Activated T-cell treated with anti-CD3 and anti-CD28 coated beads, Interleukin-2, amount 50 U/mL, for 1 hour (primary cell): ENCODE measurements at regions not wholly inside any gene's neighbourhood (a gene's known extent, or its start where the extent isn't known, plus 50 kb on each side); places are given as distances from the start of the nearest gene placed in this dataset.

Experiments used
- DNase-seq: peaks from one replicate; pipeline ENCODE4 v3.0.0-alpha.2; 2020

DNA sequence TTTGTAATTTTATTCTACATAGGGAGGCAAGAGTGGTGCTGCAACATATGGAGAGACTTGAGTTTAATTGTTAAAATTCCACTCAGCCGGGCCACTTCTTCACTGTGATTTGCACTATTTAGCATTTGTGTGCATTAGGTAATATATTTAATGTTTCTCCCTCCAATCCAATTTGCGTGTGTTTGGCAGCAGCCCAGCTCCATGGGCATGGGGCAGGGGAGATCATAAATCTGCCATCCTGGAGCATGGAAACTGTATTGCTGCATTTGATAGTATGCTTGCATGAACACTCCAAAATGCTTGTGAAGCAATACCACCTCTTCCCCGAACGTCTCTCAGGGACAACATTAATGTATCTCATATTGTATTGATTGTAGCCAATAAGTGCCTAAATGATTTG lies 339.1 kb upstream of the RBFOX1 start:
- no peak for DNase-seq

- DNase-seq: no peak
Observed at GRCh38 chr16:6988846-6989245, 343.8 kb upstream of the RBFOX1 start.

GRCh38 chr16:6977916-6978315 lies 354.7 kb upstream of the RBFOX1 start:
- no peak for DNase-seq

- no peak for DNase-seq
Observed at GRCh38 chr16:6977291-6977690, 355.4 kb upstream of the RBFOX1 start.

DNA sequence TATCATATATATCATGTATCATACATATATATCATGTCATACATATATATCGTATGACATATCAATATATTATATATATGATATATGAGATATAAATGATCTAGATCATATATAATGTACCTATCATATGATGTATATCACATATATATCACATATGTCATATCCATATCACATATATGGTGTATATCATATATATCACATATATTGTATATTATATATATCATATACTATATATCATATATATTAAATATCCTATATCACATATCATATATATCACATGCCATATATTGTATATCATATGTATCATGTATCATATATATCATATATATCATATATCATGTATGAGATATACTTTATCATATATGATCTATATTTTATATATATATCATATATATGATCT lies 355.9 kb upstream of the RBFOX1 start:
- DNase-seq: no peak

DNA sequence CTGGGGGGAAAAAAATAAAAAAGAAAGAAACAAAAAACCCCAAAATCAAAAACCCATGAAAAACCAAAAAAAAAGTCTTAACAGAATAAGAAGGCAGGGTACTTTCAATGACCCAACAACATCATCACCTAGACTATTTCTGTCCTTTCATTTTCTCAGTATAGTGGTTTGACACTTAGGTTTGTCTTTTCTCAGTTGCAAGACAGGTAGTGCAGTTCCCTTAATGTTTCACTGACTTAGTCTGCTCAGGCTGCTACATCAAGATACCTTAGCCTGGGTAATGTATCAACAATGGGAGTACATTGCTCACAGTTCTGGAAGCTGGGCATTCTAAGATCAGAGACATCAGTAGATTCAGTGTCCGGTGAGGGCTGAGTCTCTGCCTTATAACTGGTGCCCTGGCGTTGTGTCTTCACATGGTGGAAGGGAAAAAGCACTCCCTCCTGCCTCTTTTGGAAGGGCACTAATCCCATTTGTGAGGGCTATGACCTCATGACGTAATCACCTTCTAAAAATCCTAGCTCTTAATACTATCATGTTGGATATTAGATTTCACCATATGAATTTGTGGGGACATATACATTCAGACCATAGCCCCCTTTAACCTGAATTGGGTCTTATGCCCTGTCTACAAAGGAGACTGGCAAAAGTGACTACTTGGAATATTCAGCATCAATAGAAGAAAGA lies 362.3 kb upstream of the RBFOX1 start:
- DNase-seq: no peak

DNA sequence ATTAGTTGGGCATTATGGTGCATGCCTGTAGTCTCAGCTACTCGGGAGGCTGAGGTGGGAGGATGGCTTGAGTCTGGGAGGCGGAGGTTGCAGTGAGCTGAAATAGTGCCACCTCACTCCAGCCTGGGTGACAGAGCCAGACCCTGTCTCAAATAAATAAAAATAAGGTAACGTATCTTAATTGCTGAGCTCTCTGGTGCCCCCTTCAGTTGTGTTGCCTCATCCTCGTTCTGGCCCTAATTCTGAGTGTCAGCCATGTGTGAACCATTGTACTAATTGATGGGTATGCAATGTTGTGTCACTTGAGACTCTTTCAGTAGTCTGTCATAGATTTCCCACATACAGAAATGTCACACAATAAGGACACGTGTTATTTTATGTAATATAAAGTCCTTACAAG lies 363.1 kb upstream of the RBFOX1 start:
- DNase-seq: no peak

DNA sequence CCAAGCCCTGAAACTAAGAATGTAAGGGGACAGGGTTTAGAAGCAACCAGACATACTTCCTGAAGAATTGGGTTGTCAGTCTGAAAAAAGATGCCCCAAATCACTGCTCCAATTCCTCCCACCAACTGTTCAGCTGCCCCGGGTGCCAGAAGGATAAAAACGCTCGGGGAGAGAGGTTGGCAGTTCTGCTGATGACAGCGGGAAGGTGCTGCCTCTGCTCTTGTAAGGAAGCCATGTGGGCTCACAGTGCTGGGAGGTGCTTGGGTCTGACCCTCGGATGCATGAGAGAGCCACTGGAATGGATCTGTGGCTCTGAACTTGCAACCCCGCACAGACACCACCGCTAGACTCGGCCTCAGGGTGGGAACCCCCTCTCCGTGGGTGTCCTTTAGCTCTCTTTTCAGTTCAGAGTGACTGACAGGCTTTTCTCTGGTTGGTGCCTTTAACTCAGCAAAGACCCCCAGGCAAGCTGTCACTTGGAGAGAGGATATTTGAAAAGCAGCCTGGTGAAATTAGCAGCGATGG lies 364.8 kb upstream of the RBFOX1 start:
- DNase-seq: no peak

GRCh38 chr16:6966925-6967324 lies 365.7 kb upstream of the RBFOX1 start:
- DNase-seq: no peak

DNA sequence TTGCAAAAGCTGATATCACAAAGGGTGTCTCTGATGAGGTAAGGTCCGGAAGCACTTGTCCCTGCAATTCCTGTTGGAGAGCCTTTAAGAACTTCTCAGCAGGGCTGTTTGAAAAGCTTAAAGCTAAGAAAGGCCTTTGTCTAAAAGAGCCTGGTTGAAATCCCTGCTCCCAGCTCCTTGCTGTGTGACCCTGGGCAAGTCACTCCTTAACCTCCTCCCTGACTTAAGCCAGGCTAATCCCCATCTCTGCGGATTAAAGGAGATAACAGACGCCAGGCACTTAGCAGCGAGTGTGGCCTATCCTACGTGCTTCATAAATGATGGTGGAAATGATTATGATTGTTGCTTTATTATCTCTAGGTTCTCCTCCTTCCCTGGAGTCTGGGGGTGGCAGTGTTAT lies 368.0 kb upstream of the RBFOX1 start:
- DNase-seq: no peak

- DNase-seq: no peak
Observed at GRCh38 chr16:6961704-6962103, 370.9 kb upstream of the RBFOX1 start.

DNA sequence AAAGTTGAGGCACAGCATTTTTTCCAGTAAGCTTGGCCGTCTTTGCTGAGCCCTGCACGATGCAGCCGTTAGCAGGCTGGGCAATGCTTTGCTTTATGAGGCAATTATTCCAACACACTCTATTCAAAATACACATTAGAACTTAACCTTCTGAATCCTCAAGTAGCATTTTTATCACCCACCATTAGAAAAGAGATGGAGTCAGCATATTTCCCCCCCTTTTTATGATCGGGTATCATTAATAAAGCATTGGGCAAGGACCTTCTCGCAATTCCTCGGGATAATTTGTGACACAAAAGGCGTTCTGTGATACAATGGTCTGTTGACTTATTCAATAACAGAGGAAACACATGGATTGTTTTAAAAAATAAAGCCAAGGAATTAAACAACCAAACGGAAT lies 374.5 kb upstream of the RBFOX1 start:
- DNase-seq: no peak

GRCh38 chr16:6957681-6958080 lies 375.0 kb upstream of the RBFOX1 start:
- no peak for DNase-seq

DNA sequence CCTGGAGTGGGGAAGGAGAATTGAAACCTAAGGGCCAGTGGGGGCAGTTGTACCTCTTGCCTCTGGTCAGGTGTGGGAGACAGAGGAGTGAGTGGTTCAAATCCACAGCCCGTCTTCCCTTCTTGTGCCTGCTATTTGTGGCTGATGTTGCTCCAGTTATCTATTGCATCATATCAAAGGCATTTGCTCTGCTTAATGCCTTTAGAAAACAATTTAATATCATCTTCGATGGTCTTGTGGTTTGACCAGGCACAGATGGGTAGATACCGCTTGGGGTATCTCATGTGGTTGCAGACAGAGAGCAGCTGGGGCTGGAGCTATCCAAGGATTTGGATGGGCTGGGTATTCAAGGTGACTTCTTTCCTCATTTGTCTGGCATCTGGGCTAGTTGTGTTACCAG lies 376.1 kb upstream of the RBFOX1 start:
- no peak for DNase-seq

DNA sequence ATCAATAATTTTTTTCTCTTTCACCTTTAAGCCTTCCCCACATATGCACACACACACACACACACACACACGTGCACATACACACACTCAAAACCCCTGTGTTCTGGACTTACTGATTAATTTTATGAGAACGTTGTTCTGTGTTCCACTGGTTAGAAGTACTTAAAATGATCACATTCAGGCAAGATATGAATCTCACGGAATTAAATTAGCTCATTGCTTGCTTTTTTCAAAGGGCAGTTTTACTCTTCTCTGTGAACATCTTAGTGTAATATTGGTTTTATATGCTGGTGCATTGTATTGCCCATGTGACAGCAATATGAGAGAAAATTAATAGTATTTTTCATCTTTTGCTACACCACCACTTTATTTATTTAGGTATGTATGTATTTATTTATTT lies 377.3 kb upstream of the RBFOX1 start:
- no peak for DNase-seq

- DNase-seq: no peak
Observed at GRCh38 chr16:6949240-6949639, 383.4 kb upstream of the RBFOX1 start.

- DNase-seq: no peak
Observed at GRCh38 chr16:6947291-6947690, 385.4 kb upstream of the RBFOX1 start.

DNA sequence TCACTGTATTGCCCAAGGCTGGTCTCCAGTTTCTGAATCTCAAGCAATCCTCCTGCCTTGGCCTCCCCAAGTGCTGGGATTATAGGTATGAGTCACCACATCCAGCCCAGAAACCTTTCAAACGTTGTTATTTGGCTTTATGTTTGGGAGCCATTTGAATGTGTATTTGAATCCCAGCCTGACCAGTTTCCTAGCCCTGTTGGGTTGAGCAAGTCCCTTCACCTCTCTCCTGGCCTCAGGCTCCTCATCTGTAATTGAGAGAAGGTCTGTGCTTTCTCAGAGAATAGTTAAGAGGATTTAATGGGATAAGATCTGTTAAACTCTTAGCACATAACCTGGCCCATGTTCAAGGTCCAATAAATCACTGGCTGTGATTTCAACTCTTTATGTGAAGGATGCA lies 385.8 kb upstream of the RBFOX1 start:
- DNase-seq: no peak

GRCh38 chr16:6946106-6946505 lies 386.5 kb upstream of the RBFOX1 start:
- no peak for DNase-seq

DNA sequence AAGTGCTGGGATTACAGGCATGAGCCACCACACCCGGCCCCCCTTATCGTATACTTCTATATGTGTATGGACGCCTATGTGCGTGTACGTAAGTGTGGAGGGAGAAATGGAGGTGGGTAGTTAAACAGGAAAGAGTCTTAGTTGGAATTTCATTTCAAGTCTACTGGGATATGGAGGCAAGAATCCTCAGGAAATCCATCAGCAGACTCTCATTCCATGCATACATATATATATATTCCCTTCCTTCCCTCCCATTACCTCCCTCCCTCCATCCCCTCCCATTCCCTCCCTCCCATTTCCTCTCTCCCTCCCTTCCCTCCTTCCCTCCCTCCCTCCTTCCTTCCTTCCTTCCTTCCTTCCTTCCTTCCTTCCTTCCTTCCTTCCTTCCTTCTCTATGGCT lies 391.7 kb upstream of the RBFOX1 start:
- no peak for DNase-seq

DNA sequence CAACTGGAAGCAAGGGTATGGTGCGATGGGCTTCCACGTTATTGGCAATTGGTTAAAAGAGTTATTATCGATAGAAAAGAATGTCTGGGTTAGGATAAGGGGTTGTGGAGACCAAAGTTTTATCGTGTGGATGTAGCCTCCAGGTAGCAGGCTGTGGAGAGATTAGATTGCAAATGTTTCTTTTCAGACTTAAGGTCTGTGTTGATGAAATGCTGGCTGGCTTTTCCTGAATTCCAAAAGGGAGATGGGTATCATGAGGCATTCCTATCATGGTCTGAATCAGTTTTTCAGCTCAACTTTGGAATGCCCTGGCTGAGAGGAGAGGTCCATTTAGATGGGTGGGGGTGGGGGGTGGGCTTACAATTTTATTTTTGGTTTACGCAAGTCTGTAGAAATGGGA lies 395.0 kb upstream of the RBFOX1 start:
- DNase-seq: no peak

- DNase-seq: no peak
Observed at GRCh38 chr16:6932871-6933385, 399.7 kb upstream of the RBFOX1 start.

- no peak for DNase-seq
Observed at GRCh38 chr16:6929868-6930267, 402.8 kb upstream of the RBFOX1 start.

- DNase-seq: no peak
Observed at GRCh38 chr16:6926762-6927161, 405.9 kb upstream of the RBFOX1 start.

DNA sequence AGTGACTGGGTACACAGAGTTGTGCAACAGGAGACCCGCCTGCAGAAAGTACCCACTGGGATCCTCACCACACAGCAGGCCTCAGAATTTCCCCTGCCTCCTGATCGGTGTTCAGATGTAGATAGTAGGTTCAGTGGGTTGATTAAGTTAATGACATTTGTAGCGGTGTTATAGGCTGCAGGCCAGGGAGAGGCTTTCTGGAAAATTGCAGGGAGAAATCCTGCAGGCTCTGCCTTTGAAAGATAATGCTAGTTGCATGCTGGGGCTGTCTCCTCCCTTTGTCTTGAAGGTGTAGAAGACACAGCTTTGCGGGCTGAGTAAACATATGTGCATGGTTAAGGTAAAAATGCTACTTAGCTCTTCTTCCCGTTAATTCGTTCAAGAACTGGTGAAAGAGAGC lies 406.3 kb upstream of the RBFOX1 start:
- no peak for DNase-seq
